Omental fat pad (tissue), 3 donors: ENCODE measurements at regions not wholly inside any gene's neighbourhood (a gene's known extent, or its start where the extent isn't known, plus 50 kb on each side); places are given as distances from the start of the nearest gene placed in this dataset.

ENCODE experiments used
- ATAC-seq: fragments of 150-250 bp; one replicate; pipeline ENCODE4 v1.9.1; 2016; ENCODE audit warnings: mild to moderate bottlenecking, moderate library complexity; ENCODE audit not compliant: low FRiP score
- DNase-seq: peaks from one replicate; pipeline ENCODE4 v3.0.0-alpha.2; 2019; ENCODE audit warnings: low spot score
- TF ChIP-seq, protein P1 (sequence below), 3 donors: fragments of 450-650 bp; IDR thresholded peaks; one replicate each; pipeline ENCODE4 v1.5.1; 2016 to 2017; ENCODE audit warnings: antibody characterized with exemption in 3 of 3, mild to moderate bottlenecking in 3 of 3, moderate library complexity in 2 of 3

DNA sequence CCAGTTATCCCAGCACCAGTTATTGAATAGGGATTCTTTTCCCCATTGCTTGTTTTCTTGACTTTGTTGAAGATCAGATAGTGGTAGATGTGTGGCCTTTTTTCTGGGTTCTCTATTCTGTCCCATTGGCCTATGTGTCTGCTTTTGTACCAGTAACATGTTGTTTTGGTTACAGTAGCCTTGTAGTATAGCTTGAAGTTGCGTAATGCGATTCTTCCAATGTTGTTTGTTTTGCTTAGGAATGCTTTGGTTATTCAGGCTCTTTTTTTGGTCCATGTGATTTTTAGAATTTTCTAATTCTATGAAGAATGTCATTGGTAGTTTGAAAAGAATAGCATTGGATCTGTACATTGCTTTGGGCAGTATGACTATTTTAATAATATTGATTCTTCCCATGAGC, 94.3 kb upstream of the CHMP2B start:
- TF ChIP-seq, protein P1, sequence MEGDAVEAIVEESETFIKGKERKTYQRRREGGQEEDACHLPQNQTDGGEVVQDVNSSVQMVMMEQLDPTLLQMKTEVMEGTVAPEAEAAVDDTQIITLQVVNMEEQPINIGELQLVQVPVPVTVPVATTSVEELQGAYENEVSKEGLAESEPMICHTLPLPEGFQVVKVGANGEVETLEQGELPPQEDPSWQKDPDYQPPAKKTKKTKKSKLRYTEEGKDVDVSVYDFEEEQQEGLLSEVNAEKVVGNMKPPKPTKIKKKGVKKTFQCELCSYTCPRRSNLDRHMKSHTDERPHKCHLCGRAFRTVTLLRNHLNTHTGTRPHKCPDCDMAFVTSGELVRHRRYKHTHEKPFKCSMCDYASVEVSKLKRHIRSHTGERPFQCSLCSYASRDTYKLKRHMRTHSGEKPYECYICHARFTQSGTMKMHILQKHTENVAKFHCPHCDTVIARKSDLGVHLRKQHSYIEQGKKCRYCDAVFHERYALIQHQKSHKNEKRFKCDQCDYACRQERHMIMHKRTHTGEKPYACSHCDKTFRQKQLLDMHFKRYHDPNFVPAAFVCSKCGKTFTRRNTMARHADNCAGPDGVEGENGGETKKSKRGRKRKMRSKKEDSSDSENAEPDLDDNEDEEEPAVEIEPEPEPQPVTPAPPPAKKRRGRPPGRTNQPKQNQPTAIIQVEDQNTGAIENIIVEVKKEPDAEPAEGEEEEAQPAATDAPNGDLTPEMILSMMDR (IDR thresholded peaks at IDR 0.05) = no peak
- ATAC-seq (no peak), DNase-seq (no peak)

DNA sequence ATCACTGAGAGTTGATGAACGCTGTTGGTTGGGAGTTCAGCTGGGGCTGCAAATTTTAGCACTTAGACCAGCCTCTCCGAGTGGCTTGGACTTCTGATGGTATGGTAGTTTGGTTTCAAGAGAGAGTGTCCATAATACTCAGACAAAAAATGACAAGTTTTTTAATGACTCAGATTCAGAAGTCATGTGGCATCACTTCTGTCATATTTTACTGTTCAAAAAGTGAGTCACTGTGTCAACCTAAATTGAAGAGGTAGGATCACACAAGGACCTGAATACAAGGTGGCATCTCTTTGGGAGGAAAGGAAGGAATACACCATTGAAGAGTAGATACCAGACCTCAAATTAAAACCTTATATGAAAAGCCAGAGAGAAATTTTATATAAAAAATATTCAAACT, 99.1 kb upstream of the CHMP2B start:
- TF ChIP-seq, protein P1 (IDR thresholded peaks at IDR 0.05) = no peak
- DNase-seq (no peak), ATAC-seq (no peak)

DNA sequence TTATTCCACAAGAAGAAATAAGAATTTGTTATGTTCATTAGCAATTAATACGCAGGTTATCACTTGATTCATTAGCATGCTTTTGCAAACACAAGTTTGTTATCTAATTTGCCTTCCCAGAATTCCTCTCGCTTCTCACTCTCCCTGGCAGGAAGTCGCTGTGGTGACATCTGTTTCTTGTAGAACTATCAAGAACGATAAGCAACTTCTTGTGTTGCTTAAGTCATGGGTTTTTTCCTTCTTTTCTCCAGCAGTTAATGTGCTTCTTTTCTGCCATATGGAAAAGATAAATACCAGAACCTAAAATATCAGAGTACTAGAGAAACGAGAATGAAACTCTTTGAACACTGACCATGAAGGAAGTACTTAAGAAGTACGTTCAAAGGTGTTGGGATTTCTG, 99.8 kb upstream of the CHMP2B start:
- DNase-seq = no peak
- TF ChIP-seq, protein P1 (IDR thresholded peaks at IDR 0.05) = no peak
- ATAC-seq = no peak

DNA sequence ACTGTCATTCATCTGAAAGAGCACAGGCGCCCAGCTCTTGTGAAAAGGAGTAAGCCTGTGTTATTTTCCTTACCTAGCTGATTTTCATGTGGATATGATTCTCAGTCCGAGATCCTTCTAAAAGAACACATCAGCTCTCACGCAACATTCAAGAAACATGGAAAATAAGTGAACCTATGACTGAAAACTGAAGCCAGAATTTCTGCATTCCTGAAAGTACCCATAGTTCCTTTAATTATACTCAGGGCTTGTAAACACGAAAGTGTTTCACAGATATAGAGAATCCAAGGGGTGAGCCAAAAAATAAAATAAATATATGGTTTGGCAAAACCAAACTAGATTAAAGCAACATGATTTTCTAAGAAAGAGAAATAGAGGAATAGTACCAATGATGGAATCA, 100.8 kb upstream of the CHMP2B start:
- ATAC-seq = no peak
- DNase-seq = no peak
- TF ChIP-seq, protein P1 (IDR thresholded peaks at IDR 0.05) = no peak

DNA sequence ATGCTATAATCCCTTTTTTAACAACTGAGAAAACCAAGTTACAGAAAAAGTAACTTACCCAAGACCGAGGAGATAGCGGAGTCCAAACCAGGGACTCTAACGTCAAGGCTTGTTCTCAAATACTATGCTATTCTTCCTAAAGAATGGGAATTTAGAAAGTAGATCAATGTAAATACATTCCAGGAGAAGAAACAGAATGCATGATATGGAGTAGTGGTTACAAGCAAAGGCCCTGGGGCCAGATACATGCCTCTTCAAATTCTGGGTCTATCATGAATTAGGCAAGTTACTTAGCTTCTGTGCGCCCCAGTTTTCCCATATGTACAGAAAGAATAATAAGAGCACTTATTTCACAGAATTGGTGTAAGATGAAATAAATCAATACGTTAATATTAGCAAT, 102.0 kb upstream of the CHMP2B start:
- TF ChIP-seq, protein P1 (IDR thresholded peaks at IDR 0.05) = no peak
- ATAC-seq = no peak
- DNase-seq = no peak

DNA sequence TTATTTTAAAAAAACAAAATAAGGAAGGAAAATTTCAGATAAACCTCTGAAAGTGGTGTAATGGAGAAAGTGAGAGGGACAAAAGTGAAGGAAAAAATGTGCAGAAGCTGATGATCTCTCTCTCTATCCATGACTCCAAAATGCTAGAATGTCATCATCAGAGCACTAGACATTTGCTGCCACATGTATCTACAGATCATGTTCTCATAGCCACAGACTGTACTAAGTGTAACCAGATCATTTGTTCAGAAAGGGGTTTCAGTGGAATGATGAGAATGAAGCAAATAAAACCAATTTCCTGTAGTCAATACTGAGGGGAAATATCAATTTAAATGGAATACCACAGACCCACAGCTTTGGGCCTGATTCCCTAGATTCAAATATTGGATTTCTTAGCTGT, 104.3 kb upstream of the CHMP2B start:
- DNase-seq (no peak), ATAC-seq (no peak)
- TF ChIP-seq, protein P1 (IDR thresholded peaks at IDR 0.05) = no peak

DNA sequence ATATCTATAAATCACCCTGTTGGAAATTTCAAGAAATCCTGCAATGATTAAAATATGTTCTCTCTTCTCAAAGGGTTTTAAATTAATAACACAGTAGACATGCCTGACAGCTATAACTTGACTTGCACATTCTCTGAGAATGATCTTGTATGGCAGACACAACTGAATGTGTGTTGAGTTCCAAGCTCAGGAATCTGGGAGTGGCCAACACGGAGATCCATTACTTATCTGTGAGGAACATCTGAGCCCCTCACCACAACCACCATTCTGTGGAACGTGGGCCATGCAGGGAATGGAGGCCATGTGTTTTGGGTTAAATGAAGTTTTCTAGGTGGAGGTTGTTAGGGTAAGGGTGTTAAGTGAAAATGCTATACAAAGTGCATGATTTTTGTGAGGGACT, 105.3 kb upstream of the CHMP2B start:
- TF ChIP-seq, protein P1 (IDR thresholded peaks at IDR 0.05) = no peak
- no peak for ATAC-seq
- DNase-seq = no peak
